Subcutaneous abdominal adipose tissue (tissue), 5 donors: ENCODE measurements at regions not wholly inside any gene's neighbourhood (a gene's known extent, or its start where the extent isn't known, plus 50 kb on each side); places are given as distances from the start of the nearest gene placed in this dataset.
"Not testable (repeated sequence)": the region's sequence is repeated elsewhere in the genome, so short reads cannot be mapped to it uniquely, and the experiment has no call there.

ENCODE experiments used
- H3K27ac ChIP-seq: one replicate; pipeline ENCODE4 v1.7.0; 2013; ENCODE audit warnings: low read depth, mild to moderate bottlenecking, inconsistent platforms, low read length, moderate library complexity
- H3K27me3 ChIP-seq, 5 donors: one replicate each; pipeline ENCODE4 v1.7.0; 2013; ENCODE audit warnings: low read length in 5 of 5, inconsistent platforms in 1 of 5; ENCODE audit not compliant: control insufficient read depth in 5 of 5, insufficient read depth in 4 of 5
- H3K36me3 ChIP-seq, 5 donors: one replicate each; pipeline ENCODE4 v1.7.0; 2013; ENCODE audit warnings: low read length in 5 of 5; ENCODE audit not compliant: control insufficient read depth in 5 of 5, insufficient read depth in 5 of 5
- H3K4me1 ChIP-seq, 5 donors: one replicate each; pipeline ENCODE4 v1.7.0; 2013; ENCODE audit warnings: low read length in 5 of 5, mild to moderate bottlenecking in 3 of 5, moderate library complexity in 1 of 5; ENCODE audit not compliant: control insufficient read depth in 5 of 5, insufficient read depth in 5 of 5
- H3K4me3 ChIP-seq, 5 donors: one replicate each; pipeline ENCODE4 v1.7.0; 2013; ENCODE audit warnings: low read length in 5 of 5, low read depth in 1 of 5
- H3K9ac ChIP-seq, 5 donors: one replicate each; pipeline ENCODE4 v1.7.0; 2013; ENCODE audit warnings: low read length in 5 of 5, mild to moderate bottlenecking in 4 of 5, moderate library complexity in 3 of 5
- H3K9me3 ChIP-seq, 5 donors: one replicate each; pipeline ENCODE4 v1.7.0; 2013; ENCODE audit warnings: low read length in 5 of 5; ENCODE audit not compliant: control insufficient read depth in 5 of 5
- donor health status: healthy.
- donor health status: healthy.
- donor health status: healthy.
- donor health status: healthy.
- donor health status: healthy.

GRCh38 chr14:43307836-43308235 is 1199.2 kb downstream of the FSCB start:
- Histone ChIP-seq H3K27me3 (no peaks in the 10 kb centered on the region), H3K27ac (no peak overlapping the region), H3K4me3 (no peak overlapping the region), H3K9ac (no peak overlapping the region), H3K36me3 (no peaks in the 10 kb centered on the region), H3K4me1 (no peaks in the 10 kb centered on the region), H3K9me3 (no peaks in the 10 kb centered on the region)

DNA sequence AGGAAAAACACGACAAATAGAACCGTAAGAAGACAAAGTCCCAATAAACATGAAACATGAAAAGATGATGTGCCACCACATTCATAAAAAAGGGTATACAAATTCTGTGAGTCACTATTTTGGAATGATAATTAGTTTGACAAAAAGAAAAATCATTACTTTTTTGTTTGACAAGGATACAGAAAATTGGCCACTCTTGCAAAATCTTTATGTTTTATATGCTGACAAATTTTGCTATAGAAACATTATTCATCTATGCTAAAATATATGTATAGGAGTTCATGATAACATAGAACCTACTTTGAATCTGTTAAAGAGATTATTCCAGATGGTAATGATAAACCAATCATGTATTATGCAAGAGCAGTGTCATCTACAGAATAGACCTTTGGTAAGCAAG is 1201.0 kb downstream of the FSCB start:
- H3K4me3 ChIP-seq = no peak overlapping the region
- H3K36me3 ChIP-seq = no peaks in the 10 kb centered on the region
- no peaks in the 10 kb centered on the region for H3K27me3 ChIP-seq
- H3K4me1 ChIP-seq = no peaks in the 10 kb centered on the region
- H3K9ac ChIP-seq = no peak overlapping the region
- no peaks in the 10 kb centered on the region for H3K9me3 ChIP-seq
- no peak overlapping the region for H3K27ac ChIP-seq

DNA sequence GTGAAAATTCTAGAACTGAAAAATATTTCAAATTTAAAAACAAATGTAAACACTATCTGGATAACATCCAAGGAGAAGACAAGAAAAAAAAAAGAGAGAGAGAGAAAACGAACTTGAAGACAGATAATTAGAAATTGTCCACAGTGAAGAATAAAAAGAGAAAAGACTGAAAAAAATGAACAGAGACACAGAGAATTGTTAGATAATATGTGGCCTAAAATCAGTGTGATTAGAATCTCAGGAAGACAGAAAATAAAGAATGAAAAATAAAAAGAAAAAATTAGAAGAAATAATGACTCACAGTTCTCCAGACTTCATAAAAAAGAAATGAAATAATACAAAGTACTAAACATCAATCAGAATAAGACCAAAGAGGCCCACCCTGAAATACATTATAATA is 1209.3 kb downstream of the FSCB start:
- Histone ChIP-seq H3K36me3 (no peaks in the 10 kb centered on the region), H3K9ac (no peak overlapping the region), H3K9me3 (no peaks in the 10 kb centered on the region), H3K4me1 (no peaks in the 10 kb centered on the region), H3K4me3 (no peak overlapping the region), H3K27me3 (no peaks in the 10 kb centered on the region), H3K27ac (no peak overlapping the region)

DNA sequence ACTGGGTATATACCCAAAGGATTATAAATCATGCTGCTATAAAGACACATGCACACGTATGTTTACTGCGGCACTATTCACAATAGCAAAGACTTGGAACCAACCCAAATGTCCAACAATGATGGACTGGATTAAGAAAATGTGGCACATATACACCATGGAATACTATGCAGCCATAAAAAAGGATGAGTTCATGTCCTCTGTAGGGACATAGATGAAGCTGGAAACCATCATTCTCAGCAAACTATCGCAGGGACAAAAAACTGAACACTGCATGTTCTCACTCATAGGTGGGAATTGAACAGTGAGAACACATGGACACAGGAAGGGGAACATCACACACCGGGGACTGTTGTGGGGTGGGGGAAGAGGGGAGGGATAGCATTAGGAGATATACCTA is 1211.0 kb downstream of the FSCB start:
- not testable (repeated sequence) for H3K36me3 ChIP-seq, H3K4me1 ChIP-seq, H3K9me3 ChIP-seq, H3K27ac ChIP-seq, H3K4me3 ChIP-seq, H3K9ac ChIP-seq, H3K27me3 ChIP-seq

- H3K4me3 ChIP-seq = no peak overlapping the region
- no peak overlapping the region for H3K9ac ChIP-seq
- no peak overlapping the region for H3K27ac ChIP-seq
- no peaks in the 10 kb centered on the region for H3K27me3 ChIP-seq
- no peaks in the 10 kb centered on the region for H3K4me1 ChIP-seq
- H3K9me3 ChIP-seq = no peaks in the 10 kb centered on the region
- H3K36me3 ChIP-seq = no peaks in the 10 kb centered on the region
Observed at GRCh38 chr14:43285575-43285974, 1221.5 kb downstream of the FSCB start.

- Histone ChIP-seq H3K9ac (no peak overlapping the region), H3K36me3 (no peaks in the 10 kb centered on the region), H3K27ac (no peak overlapping the region), H3K9me3 (no peaks in the 10 kb centered on the region), H3K4me1 (no peaks in the 10 kb centered on the region), H3K27me3 (no peaks in the 10 kb centered on the region), H3K4me3 (no peak overlapping the region)
Observed at GRCh38 chr14:43260056-43260455, 1247.0 kb downstream of the FSCB start.

DNA sequence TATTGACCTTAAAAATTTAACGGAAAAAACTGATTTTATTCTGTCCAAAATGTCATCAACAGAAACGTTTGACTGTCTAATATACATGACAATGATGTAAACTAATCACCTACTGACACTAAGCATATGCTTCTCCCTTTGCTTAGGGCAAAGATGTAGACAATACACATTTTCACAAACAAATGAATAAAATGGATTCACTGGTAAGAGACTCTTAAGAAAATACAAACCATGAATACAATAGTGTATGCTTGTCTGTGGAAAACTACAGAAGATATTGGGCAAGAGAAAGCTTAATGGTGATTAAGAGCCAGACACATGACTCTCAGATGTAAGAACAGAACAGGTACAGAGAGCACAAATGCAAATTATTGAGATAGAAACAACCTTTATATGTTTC is 1248.7 kb downstream of the FSCB start:
- Histone ChIP-seq H3K27me3 (no peaks in the 10 kb centered on the region), H3K9me3 (no peaks in the 10 kb centered on the region), H3K9ac (no peak overlapping the region)

GRCh38 chr14:43256996-43257395 is 1250.1 kb downstream of the FSCB start:
- H3K4me1 ChIP-seq, H3K27me3 ChIP-seq, H3K4me3 ChIP-seq: not testable (repeated sequence)

More for the DNA sequence above, 1248.7 kb downstream of the FSCB start:
- Histone ChIP-seq H3K4me1 (no peaks in the 10 kb centered on the region), H3K4me3 (no peak overlapping the region), H3K27ac (no peak overlapping the region), H3K36me3 (no peaks in the 10 kb centered on the region)

DNA sequence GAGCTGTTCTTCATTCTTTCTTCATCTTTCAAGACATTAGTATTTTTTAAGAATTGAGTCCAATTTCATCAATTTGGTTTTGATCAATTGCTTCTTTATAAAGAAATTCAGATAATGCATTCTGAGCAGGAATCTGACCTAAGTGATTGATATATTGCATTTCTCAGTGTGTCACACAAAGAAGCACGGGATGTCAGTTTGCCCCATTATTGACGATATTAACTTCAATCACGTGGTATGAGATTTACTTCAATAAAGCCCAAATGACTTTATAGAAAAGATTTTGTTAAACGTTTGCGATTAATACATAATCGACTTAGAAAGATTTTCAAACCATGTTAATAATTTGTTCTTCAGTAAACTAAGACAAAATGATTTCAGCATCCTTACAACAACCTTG is 1254.2 kb downstream of the FSCB start:
- Histone ChIP-seq H3K27me3 (no peaks in the 10 kb centered on the region), H3K9ac (no peak overlapping the region), H3K4me3 (no peak overlapping the region), H3K36me3 (no peaks in the 10 kb centered on the region), H3K4me1 (no peaks in the 10 kb centered on the region), H3K27ac (no peak overlapping the region), H3K9me3 (no peaks in the 10 kb centered on the region)

More at GRCh38 chr14:43256996-43257395, 1250.1 kb downstream of the FSCB start:
- not testable (repeated sequence) for H3K27ac ChIP-seq, H3K9me3 ChIP-seq, H3K9ac ChIP-seq, H3K36me3 ChIP-seq

GRCh38 chr14:43249591-43249990 is 1257.5 kb downstream of the FSCB start:
- Histone ChIP-seq H3K4me3 (no peak overlapping the region), H3K27ac (no peak overlapping the region), H3K27me3 (no peaks in the 10 kb centered on the region), H3K9me3 (peaks cover 0 to 3% (median 0%) of the 10 kb centered on the region in 5 donors), H3K9ac (no peak overlapping the region), H3K4me1 (no peaks in the 10 kb centered on the region), H3K36me3 (no peaks in the 10 kb centered on the region)

DNA sequence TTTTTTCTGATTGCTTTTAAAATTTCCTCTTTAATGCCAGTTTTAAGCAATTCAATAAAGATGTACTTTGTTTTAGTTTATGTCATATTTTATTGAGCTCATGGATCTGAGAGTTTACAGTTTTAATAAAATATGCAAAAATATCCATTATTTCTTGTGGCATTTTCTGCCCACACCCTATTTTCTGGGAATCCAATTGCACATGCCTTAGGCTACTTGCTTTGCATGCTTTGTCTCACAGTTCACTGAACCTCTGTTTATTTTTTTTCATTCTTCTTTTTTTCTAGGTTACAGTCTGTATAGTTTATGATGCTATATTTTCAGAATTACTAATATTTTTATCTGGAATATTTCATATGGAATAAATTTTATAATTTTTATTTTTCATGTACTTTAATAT is 1258.0 kb downstream of the FSCB start:
- H3K9me3 ChIP-seq = peaks cover 0 to 3% (median 0%) of the 10 kb centered on the region in 5 donors
- H3K9ac ChIP-seq = no peak overlapping the region
- H3K4me3 ChIP-seq = no peak overlapping the region
- no peaks in the 10 kb centered on the region for H3K4me1 ChIP-seq
- no peak overlapping the region for H3K27ac ChIP-seq
- H3K36me3 ChIP-seq = no peaks in the 10 kb centered on the region
- no peaks in the 10 kb centered on the region for H3K27me3 ChIP-seq
